ENCODE measurements at regions not wholly inside any gene's neighbourhood (a gene's known extent, or its start where the extent isn't known, plus 50 kb on each side); places are given as distances from the start of the nearest gene placed in this dataset.

DNA sequence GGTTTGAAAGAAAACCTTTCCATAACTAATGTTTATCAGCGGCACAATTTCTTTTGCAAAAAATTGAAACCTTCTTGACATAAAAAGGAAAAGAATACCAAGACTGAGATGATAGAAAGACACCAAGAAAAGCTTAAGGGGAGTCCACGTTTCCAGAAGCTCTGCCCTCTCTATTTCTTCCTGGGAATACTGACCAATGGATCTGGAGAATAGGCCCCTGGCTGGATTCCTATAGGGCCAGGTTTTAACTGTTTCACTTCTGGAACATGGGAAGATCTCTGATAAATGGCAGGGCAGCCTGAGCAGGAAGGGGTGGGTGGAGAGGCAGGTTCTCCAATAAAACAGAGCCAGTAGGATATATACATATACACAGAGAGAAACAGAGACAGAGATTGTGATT lies 413.4 kb upstream of the JARID2 start:
- no peaks in the 10 kb centered on the region for H3K36me3 ChIP-seq
- TF ChIP-seq EP300 (IDR thresholded peaks at IDR 0.05; ENCODE audit: low read depth) (no peak), POLR2AphosphoS5 (IDR thresholded peaks at IDR 0.05) (no peak), POLR2A (IDR thresholded peaks at IDR 0.05) (no peak)
- TF ChIP-seq, protein P1, sequence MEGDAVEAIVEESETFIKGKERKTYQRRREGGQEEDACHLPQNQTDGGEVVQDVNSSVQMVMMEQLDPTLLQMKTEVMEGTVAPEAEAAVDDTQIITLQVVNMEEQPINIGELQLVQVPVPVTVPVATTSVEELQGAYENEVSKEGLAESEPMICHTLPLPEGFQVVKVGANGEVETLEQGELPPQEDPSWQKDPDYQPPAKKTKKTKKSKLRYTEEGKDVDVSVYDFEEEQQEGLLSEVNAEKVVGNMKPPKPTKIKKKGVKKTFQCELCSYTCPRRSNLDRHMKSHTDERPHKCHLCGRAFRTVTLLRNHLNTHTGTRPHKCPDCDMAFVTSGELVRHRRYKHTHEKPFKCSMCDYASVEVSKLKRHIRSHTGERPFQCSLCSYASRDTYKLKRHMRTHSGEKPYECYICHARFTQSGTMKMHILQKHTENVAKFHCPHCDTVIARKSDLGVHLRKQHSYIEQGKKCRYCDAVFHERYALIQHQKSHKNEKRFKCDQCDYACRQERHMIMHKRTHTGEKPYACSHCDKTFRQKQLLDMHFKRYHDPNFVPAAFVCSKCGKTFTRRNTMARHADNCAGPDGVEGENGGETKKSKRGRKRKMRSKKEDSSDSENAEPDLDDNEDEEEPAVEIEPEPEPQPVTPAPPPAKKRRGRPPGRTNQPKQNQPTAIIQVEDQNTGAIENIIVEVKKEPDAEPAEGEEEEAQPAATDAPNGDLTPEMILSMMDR (IDR thresholded peaks at IDR 0.05) = no peak
- no peaks in the 10 kb centered on the region for H3K9me3 ChIP-seq
- no peak for DNase-seq
- 65 to 89% methylated on average over 2 of the region's 2 CpGs for WGBS, 2 donors (ENCODE audit: low coverage in 1 of 2)
- peaks cover 0 to 6% (median 1%) of the 10 kb centered on the region in 4 donors for H3K4me1 ChIP-seq
- no peak overlapping the region for H3K27ac ChIP-seq
- in situ Hi-C loops (cut with MboI; ENCODE audit: low pct_ligation_motif_present in 1 of 4, low pct_unique_long_range_greater_than_20kb in 1 of 4, low sequenced_read_pairs in 3 of 4) = no loop called here
- intact Hi-C loops (cut with DNase I; ENCODE audit: low total_unique reads) = no loop called here
- H3K4me3 ChIP-seq = no peak overlapping the region
- no peaks in the 10 kb centered on the region for H3K27me3 ChIP-seq

DNA sequence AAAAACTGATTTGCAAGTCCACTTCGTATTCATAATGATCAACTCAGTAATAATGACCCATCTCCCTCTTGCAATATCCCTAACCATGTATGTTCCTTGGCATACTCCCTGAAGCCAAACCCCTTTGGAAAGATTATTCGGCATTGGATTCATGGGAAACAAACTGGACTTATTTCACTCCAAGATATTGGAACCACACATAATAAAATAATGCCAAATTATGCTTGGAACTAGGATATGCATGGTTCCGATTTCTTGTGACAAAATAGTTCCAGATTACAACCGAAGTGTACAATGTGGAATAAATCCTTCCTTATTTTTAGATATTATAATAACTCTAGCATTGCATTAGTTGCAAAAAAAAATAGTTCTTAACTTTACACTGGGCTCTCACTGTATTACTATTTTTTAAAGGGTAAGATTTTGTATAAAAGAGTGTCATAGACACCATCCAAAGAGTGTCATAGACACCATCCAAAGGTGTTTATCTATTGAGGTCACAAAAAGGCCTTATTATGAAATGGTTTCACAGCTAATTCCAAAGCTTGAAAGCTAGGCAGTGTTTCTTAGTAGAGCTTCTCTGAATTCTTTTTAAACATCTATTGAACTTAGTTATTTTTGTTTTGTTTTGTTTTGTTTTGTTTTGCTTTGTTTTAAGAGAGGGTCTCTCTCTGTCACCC lies 410.9 kb upstream of the JARID2 start:
- in situ Hi-C loops (cut with MboI; ENCODE audit: low pct_ligation_motif_present in 1 of 4, low pct_unique_long_range_greater_than_20kb in 1 of 4, low sequenced_read_pairs in 3 of 4) = no loop called here
- DNase-seq = no peak
- no peak overlapping the region for H3K4me3 ChIP-seq
- peaks cover 0 to 5% (median 2%) of the 10 kb centered on the region in 4 donors for H3K4me1 ChIP-seq
- intact Hi-C loops (cut with DNase I; ENCODE audit: low total_unique reads) = no loop called here
- no peak overlapping the region for H3K27ac ChIP-seq
- H3K36me3 ChIP-seq = no peaks in the 10 kb centered on the region
- no peaks in the 10 kb centered on the region for H3K27me3 ChIP-seq
- no peak for TF ChIP-seq EP300 (IDR thresholded peaks at IDR 0.05; ENCODE audit: low read depth)
- no peak for TF ChIP-seq POLR2A (IDR thresholded peaks at IDR 0.05)
- TF ChIP-seq POLR2AphosphoS5 (IDR thresholded peaks at IDR 0.05) = no peak
- TF ChIP-seq, protein P1 (IDR thresholded peaks at IDR 0.05) = no peak
- 87 to 88% methylated on average over 4 of the region's 4 CpGs for WGBS, 2 donors (ENCODE audit: low coverage in 1 of 2)
- no peaks in the 10 kb centered on the region for H3K9me3 ChIP-seq

DNA sequence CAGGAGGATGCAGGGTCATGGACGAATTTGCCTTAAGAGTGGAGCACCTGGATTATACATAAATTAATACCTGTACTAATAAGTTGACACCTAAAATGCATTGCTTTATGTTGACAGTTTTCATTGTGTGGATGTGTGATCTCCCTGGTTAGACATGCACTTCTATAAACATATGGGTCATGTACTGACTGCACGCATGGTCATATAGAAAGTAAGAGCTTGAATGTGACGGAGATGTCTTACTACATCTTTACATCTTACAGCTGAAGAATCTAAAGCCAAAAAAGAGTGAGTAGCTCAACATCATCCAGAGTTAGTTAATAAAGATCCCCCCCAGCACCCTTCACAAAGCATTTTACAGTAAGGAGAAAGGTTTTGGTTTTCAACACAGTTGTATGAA lies 408.4 kb upstream of the JARID2 start:
- no peaks in the 10 kb centered on the region for H3K27me3 ChIP-seq

DNA sequence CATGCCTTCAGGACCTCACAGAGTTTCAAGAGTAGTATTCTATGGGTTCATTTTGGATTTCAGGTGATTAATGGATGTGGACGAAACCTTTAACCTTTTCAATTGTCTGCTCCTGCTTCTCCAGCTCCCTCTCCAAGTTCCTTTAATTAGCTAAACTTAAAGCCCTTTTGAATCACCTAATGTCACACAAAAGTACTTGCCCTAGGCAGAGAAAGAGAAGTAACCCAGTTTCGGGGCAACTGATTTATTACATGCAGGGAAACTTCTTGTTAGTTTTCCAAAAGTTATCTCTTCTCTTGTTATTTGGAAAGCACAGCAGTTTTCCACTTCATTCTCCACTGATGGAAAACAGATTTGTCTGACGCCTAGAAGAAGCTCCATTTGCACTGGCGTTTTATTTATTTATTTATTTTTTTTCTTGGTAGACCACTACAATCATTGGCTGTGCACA lies 407.7 kb upstream of the JARID2 start:
- peaks cover 0 to 9% (median 3%) of the 10 kb centered on the region in 4 donors for H3K4me1 ChIP-seq
- in situ Hi-C loops (cut with MboI; ENCODE audit: low pct_ligation_motif_present in 1 of 4, low pct_unique_long_range_greater_than_20kb in 1 of 4, low sequenced_read_pairs in 3 of 4) (no loop called here), intact Hi-C loops (cut with DNase I; ENCODE audit: low total_unique reads) (no loop called here)
- no peak overlapping the region for H3K27ac ChIP-seq
- no peak overlapping the region for H3K4me3 ChIP-seq
- no peaks in the 10 kb centered on the region for H3K27me3 ChIP-seq
- H3K36me3 ChIP-seq = no peaks in the 10 kb centered on the region
- no peaks in the 10 kb centered on the region for H3K9me3 ChIP-seq
- no peak for DNase-seq
- 63 to 70% methylated on average over 4 of the region's 4 CpGs for WGBS, 2 donors (ENCODE audit: low coverage in 1 of 2)
- TF ChIP-seq POLR2A (IDR thresholded peaks at IDR 0.05) (no peak), POLR2AphosphoS5 (IDR thresholded peaks at IDR 0.05) (peak in 1 of 3 donors; percentile 27)

More for the DNA sequence above, 408.4 kb upstream of the JARID2 start:
- H3K4me1 ChIP-seq = peaks cover 0 to 7% (median 3%) of the 10 kb centered on the region in 4 donors
- intact Hi-C loops (cut with DNase I; ENCODE audit: low total_unique reads) = no loop called here
- no peak overlapping the region for H3K27ac ChIP-seq
- in situ Hi-C loops (cut with MboI; ENCODE audit: low pct_ligation_motif_present in 1 of 4, low pct_unique_long_range_greater_than_20kb in 1 of 4, low sequenced_read_pairs in 3 of 4) = no loop called here
- WGBS, 2 donors (ENCODE audit: low coverage in 1 of 2) = 75 to 88% methylated on average over 1 to 3 of the region's 3 CpGs
- no peaks in the 10 kb centered on the region for H3K9me3 ChIP-seq
- no peak overlapping the region for H3K4me3 ChIP-seq
- DNase-seq = no peak
- TF ChIP-seq EP300 (IDR thresholded peaks at IDR 0.05; ENCODE audit: low read depth) (no peak), POLR2AphosphoS5 (IDR thresholded peaks at IDR 0.05) (no peak), POLR2A (IDR thresholded peaks at IDR 0.05) (no peak)
- TF ChIP-seq, protein P1 (IDR thresholded peaks at IDR 0.05) = no peak
- no peaks in the 10 kb centered on the region for H3K36me3 ChIP-seq
